ENCODE measurements at regions not wholly inside any gene's neighbourhood (a gene's known extent, or its start where the extent isn't known, plus 50 kb on each side); places are given as distances from the start of the nearest gene placed in this dataset.

DNA sequence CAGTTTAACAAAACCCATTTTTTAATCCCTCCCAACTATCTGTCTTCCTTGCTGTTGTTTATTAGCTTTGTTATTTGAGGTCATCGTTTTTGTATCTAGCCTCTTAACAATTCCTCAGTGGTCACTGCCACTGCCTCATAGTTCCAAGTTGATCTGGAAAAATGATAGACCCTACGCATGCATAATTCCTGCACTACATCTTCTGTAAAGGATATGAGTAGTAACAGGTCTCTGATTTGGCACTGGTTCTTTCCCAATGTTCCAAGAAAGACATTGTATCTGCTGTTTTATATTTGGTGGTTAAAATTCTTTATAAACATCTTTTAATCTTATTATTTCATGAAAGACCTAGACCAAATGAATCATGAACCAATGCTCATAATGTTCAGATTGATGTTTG is 166.6 kb downstream of the ZNF330 start:
- no peak for DNase-seq (ENCODE audit: low read depth, low spot score)
- in situ Hi-C loops (cut with HindIII; ENCODE audit: low pct_unique_long_range_greater_than_20kb, low sequenced_read_pairs): no loop called here

DNA sequence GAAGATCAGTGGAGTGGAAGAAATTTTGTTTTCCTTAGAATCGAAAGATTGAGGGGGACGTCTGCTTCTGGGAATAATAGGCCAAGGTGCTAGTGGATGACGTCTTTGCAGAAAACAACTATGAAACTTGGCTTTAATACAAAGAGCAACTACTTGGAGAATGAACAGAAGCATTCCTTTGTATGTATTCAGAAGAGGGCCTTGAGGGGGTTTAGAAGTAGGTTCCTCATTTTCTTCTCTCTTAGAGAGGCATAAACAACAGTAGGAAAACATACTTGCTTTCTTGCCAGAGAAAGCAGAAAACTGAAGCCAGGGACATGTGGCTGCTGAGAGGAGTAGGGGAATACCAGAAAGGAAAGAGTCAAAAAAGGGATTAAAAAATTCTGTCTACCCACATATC is 167.8 kb downstream of the ZNF330 start:
- DNase-seq (ENCODE audit: low read depth, low spot score): peak; percentile 43
- in situ Hi-C loops (cut with HindIII; ENCODE audit: low pct_unique_long_range_greater_than_20kb, low sequenced_read_pairs): no loop called here

DNA sequence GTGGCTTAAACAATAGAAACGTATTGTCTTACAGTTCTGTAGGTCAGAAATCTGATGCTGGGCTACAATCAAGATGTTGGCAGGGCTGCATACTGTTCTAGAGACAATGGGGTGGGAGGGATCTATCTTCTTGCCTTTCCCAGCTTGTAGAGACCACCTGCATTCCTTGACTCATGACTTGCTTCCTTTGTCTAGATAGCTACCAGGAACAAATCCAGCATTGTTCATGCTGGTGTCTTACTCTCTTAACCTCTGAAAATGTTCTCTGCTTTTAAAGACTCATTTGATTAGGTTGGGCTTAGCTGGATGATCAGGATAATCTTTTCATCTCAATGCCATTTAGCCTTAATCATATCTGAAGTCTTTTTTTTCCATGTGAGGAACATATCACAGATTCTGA is 169.0 kb downstream of the ZNF330 start:
- in situ Hi-C loops (cut with HindIII; ENCODE audit: low pct_unique_long_range_greater_than_20kb, low sequenced_read_pairs): no loop called here

DNA sequence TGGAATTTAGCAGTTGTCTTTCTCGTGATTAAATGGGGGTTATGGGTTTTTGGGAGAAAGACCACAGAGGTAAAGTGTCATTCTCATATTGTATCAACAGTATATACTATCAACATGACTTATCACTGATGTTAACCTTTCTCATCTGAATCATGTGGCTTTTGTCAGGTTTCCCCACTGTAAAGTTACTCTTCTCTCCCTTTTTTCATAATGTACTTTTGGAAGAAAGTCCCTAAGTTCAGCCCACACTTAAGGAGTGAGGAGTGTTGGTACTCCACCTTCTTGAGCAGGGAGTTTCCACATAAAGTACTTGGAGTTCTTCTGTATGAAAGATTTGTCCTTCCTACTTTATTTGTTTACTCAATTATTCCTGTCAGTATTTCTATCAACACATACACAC is 169.9 kb downstream of the ZNF330 start:
- DNase-seq (ENCODE audit: low read depth, low spot score): no peak
- in situ Hi-C loops (cut with HindIII; ENCODE audit: low pct_unique_long_range_greater_than_20kb, low sequenced_read_pairs): no loop called here

More for the DNA sequence above, 169.0 kb downstream of the ZNF330 start:
- peak; percentile 26 for DNase-seq (ENCODE audit: low read depth, low spot score)

DNA sequence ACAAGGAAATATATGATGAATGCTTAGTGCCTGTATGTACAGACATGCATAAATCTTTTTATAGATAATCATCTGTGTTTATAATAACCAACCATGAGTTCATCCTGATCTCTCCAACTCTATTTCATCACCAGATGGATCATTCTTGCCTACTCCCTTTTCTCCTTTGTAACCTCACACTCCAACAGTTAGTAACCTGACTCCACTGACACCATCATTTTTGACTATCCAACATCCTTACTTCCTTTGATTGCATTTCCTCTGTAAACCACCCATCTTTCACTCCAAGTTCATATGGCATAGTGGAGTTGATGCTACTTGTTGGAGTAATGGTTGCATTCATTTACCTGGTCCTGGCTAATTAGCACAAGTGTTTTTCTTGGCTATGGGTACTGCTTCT is 170.6 kb downstream of the ZNF330 start:
- no peak for DNase-seq (ENCODE audit: low read depth, low spot score)
- in situ Hi-C loops (cut with HindIII; ENCODE audit: low pct_unique_long_range_greater_than_20kb, low sequenced_read_pairs): no loop called here

DNA sequence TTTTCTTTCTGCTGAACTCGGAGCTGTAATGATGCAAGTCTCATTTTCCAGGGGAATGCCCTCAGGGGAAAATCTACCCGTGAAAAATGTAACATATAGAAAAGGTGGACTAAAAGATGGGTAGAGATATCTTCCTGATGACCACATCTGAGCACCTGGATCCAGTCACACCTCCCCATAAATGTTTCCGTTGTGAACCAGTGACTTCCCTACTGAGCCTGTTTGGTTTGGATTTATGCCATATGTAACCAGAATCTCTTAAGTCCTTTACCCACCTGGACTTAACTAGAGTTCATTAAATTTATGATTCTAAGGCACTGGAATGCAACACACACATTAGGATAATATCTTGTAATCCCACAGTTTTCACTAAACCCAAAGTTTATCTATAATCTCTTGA is 171.1 kb downstream of the ZNF330 start:
- no peak for DNase-seq (ENCODE audit: low read depth, low spot score)
- in situ Hi-C loops (cut with HindIII; ENCODE audit: low pct_unique_long_range_greater_than_20kb, low sequenced_read_pairs): no loop called here

DNA sequence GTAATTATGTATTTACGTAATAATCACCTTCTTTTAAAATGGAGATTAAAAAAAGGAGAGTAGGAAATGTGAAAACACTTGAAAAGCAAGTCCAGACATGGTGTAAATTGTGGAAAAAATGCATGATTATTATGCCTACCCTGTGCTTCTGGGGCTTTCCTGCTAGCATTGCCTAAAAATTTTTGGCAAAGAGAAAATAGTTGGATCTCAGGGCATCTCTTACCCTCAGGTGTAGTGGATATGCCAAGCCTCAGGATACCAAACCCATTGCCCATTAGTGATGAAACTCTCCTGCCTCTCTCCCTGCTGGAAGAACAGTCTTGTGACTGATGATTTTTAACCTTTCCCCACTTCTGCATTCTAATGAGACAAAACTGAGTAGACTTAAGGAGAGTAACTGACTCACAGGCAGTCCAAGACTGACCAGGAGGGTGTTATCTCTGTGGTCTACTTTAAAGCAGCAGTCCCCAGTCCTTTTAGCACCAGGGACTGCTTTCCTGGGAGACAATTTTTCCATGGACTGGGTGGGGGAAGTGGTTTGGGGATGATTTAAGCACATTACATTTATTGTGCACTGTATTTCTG is 174.6 kb downstream of the ZNF330 start:
- in situ Hi-C loops (cut with HindIII; ENCODE audit: low pct_unique_long_range_greater_than_20kb, low sequenced_read_pairs): no loop called here
- DNase-seq (ENCODE audit: low read depth, low spot score): no peak

DNA sequence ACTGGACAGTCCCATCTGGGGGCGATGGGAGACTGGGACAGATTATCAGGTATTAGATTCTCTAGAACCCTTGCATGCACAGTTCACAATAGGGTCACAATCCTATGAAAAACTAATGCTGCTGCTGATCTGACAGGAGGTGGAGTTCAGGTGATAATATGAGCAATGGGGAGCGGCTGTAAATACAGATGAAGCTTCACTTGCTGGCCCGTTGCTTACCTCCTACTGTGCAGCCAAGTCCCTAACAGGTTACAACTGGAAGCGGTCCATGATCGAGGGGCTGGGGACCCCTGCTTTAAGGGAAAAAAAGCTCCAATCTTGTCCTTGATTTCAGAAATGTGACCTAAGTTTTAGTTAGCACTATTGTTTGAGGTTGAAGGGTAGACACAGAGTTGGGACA is 175.2 kb downstream of the ZNF330 start:
- DNase-seq (ENCODE audit: low read depth, low spot score): no peak
- in situ Hi-C loops (cut with HindIII; ENCODE audit: low pct_unique_long_range_greater_than_20kb, low sequenced_read_pairs): no loop called here

DNA sequence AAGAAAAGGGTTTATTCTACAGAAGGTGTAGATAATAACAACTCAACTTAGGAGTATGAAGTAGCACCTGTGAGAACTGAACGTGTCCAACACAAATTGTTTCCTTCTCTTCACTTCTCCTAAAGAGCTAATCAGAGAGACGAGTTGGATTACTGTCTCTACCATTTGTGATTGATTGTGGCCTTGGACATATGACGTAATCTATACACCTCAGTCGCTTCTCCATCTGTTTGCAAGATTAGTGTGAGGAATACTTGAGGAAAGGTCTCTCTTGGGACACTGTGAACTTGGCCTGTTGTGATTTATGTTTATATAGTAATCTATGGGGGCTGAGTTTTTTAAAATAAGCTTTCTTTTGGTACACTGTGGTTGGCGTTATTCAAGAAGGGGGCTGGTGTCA is 182.0 kb downstream of the ZNF330 start:
- no peak for DNase-seq (ENCODE audit: low read depth, low spot score)
- in situ Hi-C loops (cut with HindIII; ENCODE audit: low pct_unique_long_range_greater_than_20kb, low sequenced_read_pairs): no loop called here

DNA sequence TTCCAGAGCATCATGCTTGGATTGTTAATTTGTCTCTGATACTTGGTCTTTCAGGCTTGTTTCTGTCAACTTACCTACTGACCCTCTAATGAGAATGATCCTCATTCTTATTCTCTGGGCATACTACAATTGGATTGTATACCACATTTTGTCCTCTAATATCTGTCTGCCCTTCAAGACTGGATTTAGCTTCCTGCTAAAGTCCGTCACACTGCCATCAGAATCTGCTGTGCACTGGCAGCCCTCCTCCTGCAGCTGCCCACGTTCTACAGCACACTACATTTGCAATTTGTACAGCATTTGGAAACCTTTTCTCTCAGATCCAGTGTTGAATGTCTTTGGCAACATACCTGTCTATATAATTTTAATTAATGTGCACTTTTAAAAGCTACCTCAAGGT is 183.1 kb downstream of the ZNF330 start:
- in situ Hi-C loops (cut with HindIII; ENCODE audit: low pct_unique_long_range_greater_than_20kb, low sequenced_read_pairs): no loop called here
- DNase-seq (ENCODE audit: low read depth, low spot score): no peak

DNA sequence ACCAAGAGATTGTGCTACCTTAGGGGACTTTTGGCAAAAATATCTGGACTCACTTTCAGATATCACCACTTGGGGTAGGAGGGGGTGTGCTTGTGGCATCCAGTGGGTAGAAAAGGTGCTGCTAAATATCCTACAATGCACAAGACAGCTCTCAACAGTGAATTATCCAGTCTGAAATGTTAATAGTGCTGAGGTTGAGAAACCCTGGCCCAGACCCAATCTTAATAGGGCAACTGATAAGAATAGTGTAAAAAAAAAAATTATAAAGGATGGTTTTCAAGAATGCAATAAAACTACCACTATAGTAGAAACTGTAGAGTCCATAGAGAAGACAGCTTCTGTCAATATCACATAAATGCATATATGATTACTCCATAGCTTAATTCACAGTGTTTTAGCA is 185.5 kb downstream of the ZNF330 start:
- in situ Hi-C loops (cut with HindIII; ENCODE audit: low pct_unique_long_range_greater_than_20kb, low sequenced_read_pairs): no loop called here

DNA sequence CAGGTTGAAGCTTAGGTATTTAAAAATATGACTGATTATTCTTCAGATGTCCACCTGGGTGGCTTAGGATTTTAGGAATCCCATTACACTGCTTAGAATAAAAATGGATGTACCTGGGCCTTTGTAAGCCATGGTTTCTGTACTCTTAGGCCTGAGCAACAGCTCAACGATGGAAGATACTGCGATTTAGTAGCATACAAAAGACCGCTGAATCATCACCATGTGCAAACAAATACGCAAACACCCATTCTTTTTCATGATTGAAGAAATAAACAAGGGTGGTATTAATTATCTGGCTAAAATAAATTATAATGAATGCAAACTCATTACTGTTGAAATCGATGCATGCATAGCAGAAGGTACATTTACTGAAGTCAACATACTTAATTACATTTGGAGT is 188.9 kb downstream of the ZNF330 start:
- in situ Hi-C loops (cut with HindIII; ENCODE audit: low pct_unique_long_range_greater_than_20kb, low sequenced_read_pairs): no loop called here
- DNase-seq (ENCODE audit: low read depth, low spot score): no peak

More for the DNA sequence above, 185.5 kb downstream of the ZNF330 start:
- no peak for DNase-seq (ENCODE audit: low read depth, low spot score)

DNA sequence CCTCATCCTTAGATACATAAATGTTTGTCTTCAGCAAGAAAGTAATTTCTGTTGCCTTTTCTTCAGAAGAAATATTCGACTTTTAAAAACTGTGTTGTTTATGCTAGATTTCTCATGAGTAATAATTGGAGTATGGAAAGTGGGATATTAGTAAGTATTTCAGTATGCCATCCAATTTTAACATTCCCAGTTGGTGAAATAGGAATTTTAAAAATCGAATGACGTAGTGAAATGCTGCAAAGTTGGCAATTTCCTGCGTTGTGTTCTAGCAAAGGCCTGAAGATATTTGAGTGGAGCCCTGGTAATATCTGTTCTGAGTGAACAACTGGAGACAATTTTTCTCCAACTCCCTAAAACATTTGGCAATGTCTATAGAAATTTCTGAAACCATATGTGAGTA is 190.1 kb downstream of the ZNF330 start:
- in situ Hi-C loops (cut with HindIII; ENCODE audit: low pct_unique_long_range_greater_than_20kb, low sequenced_read_pairs): no loop called here
- DNase-seq (ENCODE audit: low read depth, low spot score): no peak

DNA sequence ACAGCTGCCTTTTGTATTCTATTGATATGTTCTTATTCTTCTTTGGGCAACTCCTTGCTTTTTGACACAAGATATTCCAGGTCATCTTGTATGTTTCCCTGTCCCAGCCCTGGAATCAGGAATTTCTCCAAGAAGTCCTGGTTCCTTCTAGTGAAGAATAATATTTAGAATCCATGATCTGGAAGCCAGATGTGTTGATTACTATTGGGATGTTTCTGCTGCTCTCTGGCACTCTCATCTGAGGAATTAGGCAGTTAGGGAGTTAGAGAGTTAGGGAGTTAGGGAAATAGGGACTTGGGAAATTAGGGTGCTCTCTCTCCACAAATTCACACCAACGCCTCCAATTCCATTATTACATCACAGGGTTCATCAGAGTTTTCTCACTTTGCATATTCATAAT is 191.2 kb downstream of the ZNF330 start:
- in situ Hi-C loops (cut with HindIII; ENCODE audit: low pct_unique_long_range_greater_than_20kb, low sequenced_read_pairs): no loop called here
- no peak for DNase-seq (ENCODE audit: low read depth, low spot score)

DNA sequence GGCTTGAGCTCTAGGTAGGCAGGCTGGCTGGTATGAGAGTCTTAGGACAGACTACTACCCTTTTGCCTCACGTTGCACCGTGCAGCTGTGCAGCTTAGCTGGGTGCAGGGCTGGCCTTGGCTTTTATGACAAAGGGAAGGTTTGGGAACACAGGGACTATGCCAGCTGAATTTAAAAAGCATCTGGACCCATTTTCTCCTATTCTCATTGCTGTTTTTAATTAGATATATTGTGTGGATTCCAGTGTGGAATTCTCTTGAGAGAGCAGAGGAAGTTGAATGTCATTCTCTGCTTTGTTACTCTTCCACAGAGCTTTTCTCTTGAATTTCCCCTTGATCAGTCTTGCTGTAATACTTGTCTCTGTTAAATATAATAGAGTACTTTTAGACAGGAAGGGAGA is 192.7 kb downstream of the ZNF330 start:
- no peak for DNase-seq (ENCODE audit: low read depth, low spot score)
- in situ Hi-C loops (cut with HindIII; ENCODE audit: low pct_unique_long_range_greater_than_20kb, low sequenced_read_pairs): no loop called here

DNA sequence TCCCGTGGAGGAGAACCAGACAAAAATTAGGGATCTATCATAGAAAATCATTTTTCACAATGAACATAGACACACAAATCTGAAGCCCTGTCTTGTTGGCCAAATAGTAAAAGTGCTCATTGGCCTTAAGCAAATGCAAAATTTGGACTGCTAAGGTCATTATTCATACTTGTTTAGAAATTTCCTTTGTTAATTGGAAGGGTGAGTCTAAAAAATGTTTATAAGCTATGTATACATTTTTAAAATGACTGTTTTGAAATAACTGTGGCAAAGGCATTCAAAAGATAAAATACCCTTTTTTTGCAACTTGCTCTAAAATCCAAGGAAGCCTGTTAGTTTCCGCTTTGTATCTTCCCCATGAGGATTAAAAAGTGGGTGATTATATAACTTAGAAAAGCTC is 195.0 kb downstream of the ZNF330 start:
- in situ Hi-C loops (cut with HindIII; ENCODE audit: low pct_unique_long_range_greater_than_20kb, low sequenced_read_pairs): no loop called here
- DNase-seq (ENCODE audit: low read depth, low spot score): no peak

DNA sequence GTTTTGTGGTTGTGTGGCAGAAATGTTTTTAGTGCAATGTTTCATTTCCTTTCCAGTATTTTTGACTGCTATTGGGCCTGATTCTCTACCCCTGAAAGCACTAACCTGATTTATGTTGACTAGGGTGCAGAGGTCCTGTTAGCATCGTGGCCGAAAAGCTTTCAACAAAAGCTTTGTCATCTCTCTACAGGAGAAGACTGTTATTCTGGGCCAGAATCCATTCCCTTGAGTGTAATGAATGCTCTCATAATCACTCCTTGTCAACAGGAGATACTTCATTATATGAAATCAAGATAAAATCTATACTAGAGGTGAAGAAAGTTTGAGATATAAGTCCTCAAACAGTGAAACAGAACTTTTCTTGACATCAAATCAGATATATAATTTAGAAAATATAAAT is 195.5 kb downstream of the ZNF330 start:
- in situ Hi-C loops (cut with HindIII; ENCODE audit: low pct_unique_long_range_greater_than_20kb, low sequenced_read_pairs): no loop called here
- no peak for DNase-seq (ENCODE audit: low read depth, low spot score)

DNA sequence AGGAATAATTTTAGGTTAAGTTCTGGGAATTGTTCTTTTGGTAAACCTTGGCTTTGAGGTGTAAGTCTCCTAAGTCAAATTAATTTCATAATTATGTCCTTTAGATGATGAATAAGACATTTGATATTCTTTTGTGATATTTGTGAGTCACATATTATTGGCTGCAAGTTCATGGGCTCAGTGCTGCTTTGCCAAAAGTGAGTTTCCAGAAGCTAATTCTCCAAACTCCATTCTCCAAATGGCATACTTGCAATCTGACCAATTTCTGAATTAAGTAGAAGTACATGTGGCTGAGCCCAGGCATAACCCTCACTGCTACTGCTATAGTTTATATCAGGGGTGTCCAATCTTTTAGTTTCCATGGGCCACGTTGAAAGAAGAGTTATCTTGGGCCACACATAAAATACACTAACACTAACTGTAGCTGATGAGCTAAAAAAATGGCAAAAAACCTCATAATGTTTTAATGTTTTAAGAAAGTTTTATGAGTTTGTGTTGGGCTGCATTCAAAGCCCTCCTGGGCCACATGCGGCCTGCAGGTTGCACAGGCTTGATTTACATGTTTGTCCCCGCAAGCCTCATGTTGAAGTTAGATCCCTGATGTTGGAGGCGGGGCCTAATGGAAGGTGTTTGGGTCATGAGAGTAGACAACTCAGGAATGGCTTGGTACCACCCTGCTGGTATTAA is 196.1 kb downstream of the ZNF330 start:
- in situ Hi-C loops (cut with HindIII; ENCODE audit: low pct_unique_long_range_greater_than_20kb, low sequenced_read_pairs): no loop called here

DNA sequence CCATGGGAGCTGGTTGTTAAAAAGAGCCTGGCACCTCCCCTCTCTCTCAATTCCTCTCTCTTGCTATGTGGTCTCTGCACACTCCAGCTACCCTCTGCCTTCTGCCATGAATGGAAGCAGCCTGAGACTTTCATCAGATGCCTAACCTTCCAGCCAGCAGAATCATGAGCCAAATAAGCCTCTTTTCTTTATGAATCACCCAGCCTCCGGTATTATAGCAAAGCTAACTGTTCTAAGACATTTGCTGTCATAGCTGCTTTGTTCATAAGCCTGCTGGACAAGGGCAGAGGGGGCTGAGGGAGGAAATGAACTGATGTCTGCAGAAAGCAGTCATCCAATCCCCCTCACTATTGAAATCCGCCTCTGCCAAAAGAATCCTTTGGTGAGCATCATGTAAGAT is 196.7 kb downstream of the ZNF330 start:
- DNase-seq (ENCODE audit: low read depth, low spot score): no peak
- in situ Hi-C loops (cut with HindIII; ENCODE audit: low pct_unique_long_range_greater_than_20kb, low sequenced_read_pairs): no loop called here

More for the DNA sequence above, 196.1 kb downstream of the ZNF330 start:
- DNase-seq (ENCODE audit: low read depth, low spot score): no peak

DNA sequence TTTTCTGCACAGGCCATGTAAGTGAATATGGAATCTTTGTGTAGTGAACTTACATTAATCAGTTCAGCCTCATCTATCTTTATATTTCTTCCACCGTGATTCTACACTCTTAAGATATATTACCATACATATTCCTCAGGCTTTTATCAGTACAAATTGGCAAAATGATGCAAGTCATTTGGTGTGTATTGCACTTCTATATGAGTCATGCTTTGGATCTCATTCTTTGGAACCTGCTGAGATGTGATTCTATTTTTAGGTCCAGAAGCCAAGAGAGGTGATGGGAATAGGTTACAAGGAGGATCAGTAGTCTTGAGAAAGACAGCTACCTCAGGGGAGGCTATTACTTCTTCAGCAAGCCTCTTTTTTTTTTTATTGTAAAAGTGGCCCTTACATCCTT is 204.4 kb downstream of the ZNF330 start:
- no peak for DNase-seq (ENCODE audit: low read depth, low spot score)
- in situ Hi-C loops (cut with HindIII; ENCODE audit: low pct_unique_long_range_greater_than_20kb, low sequenced_read_pairs): no loop called here

All from SK-MEL-5 (cell line).